Left ventricle myocardium superior (tissue), 1 donor: ENCODE measurements at regions not wholly inside any gene's neighbourhood (a gene's known extent, or its start where the extent isn't known, plus 50 kb on each side); places are given as distances from the start of the nearest gene placed in this dataset.
A peak's percentile ranks its signal among the peaks of the same experiment; 100 is the strongest.

Experiments used
- ATAC-seq: fragments of 200-7000 bp; cut with Tn5 transposase; one replicate; pipeline ENCODE4 v1.9.1; 2020; ENCODE audit warnings: mild to moderate bottlenecking, moderate library complexity
- DNase-seq: peaks from one replicate; pipeline ENCODE4 v3.0.0-alpha.2; 2020
- intact Hi-C: fragments of 100-400 bp; cut with micrococcal nuclease; formaldehyde crosslinking; loops from one replicate; pipeline ENCODE4 v1.11.0; 2022
- donor health status: DM: no; HTN: yes; CAD: no; lungs with severe emphysema.

- ATAC-seq: no peak
- intact Hi-C loops: no loop called here
- DNase-seq: no peak
These were observed 53.4 kb downstream of the GAS1 start for GRCh38 chr9:86893811-86894490.

GRCh38 chr9:86892576-86892975 is 54.7 kb downstream of the GAS1 start:
- intact Hi-C loops: no loop called here
- ATAC-seq (no peak), DNase-seq (no peak)

GRCh38 chr9:86891886-86892437 is 55.3 kb downstream of the GAS1 start:
- intact Hi-C loops: no loop called here
- DNase-seq (no peak), ATAC-seq (no peak)

GRCh38 chr9:86891091-86891490 is 56.2 kb downstream of the GAS1 start:
- intact Hi-C loops: no loop called here
- no peak for ATAC-seq
- DNase-seq: no peak

GRCh38 chr9:86885232-86885631 is 62.1 kb downstream of the GAS1 start:
- DNase-seq (no peak), ATAC-seq (no peak)
- intact Hi-C loops: no loop called here

GRCh38 chr9:86876621-86877196 is 70.6 kb downstream of the GAS1 start:
- ATAC-seq: no peak
- no peak for DNase-seq
- intact Hi-C loops: no loop called here

- intact Hi-C loops: no loop called here
- no peak for DNase-seq
- ATAC-seq: no peak
These were observed 78.7 kb downstream of the GAS1 start for GRCh38 chr9:86868616-86869015.

GRCh38 chr9:86867804-86868313 is 79.4 kb downstream of the GAS1 start:
- ATAC-seq (no peak), DNase-seq (no peak)
- intact Hi-C loops: no loop called here

- intact Hi-C loops: no loop called here
- ATAC-seq (no peak), DNase-seq (no peak)
These were observed 81.4 kb downstream of the GAS1 start for GRCh38 chr9:86865952-86866351.

GRCh38 chr9:86860006-86860405 is 87.3 kb downstream of the GAS1 start:
- ATAC-seq: no peak
- intact Hi-C loops: no loop called here

GRCh38 chr9:86859056-86859455 is 88.2 kb downstream of the GAS1 start:
- intact Hi-C loops: no loop called here
- no peak for ATAC-seq
- DNase-seq: no peak

More at GRCh38 chr9:86860006-86860405, 87.3 kb downstream of the GAS1 start:
- no peak for DNase-seq

GRCh38 chr9:86858009-86858408 is 89.3 kb downstream of the GAS1 start:
- DNase-seq (no peak), ATAC-seq (no peak)
- intact Hi-C loops: no loop called here

- intact Hi-C loops: no loop called here
- no peak for DNase-seq
- ATAC-seq: no peak
These were observed 91.0 kb downstream of the GAS1 start for GRCh38 chr9:86856259-86856658.

GRCh38 chr9:86854898-86855523 is 92.3 kb downstream of the GAS1 start:
- ATAC-seq (no peak), DNase-seq (no peak)
- intact Hi-C loops: no loop called here

GRCh38 chr9:86846656-86847055 is 100.7 kb downstream of the GAS1 start:
- intact Hi-C loops: no loop called here
- DNase-seq (no peak), ATAC-seq (no peak)

- DNase-seq (no peak), ATAC-seq (no peak)
- intact Hi-C loops: no loop called here
These were observed 104.1 kb downstream of the GAS1 start for GRCh38 chr9:86843206-86843605.

- ATAC-seq: no peak
- intact Hi-C loops: no loop called here
- DNase-seq: no peak
These were observed 104.7 kb downstream of the GAS1 start for GRCh38 chr9:86842573-86842972.

GRCh38 chr9:86839522-86839921 is 107.8 kb downstream of the GAS1 start:
- DNase-seq (no peak), ATAC-seq (peak; percentile 45)
- intact Hi-C loops: no loop called here

- ATAC-seq: peak; percentile 95
- peak; percentile 77 for DNase-seq
- intact Hi-C loops: no loop called here
These were observed 108.5 kb downstream of the GAS1 start for GRCh38 chr9:86838519-86839497.
